ENCODE measurements at regions not wholly inside any gene's neighbourhood (a gene's known extent, or its start where the extent isn't known, plus 50 kb on each side); places are given as distances from the start of the nearest gene placed in this dataset.

- no peak for DNase-seq (ENCODE audit: low spot score)
- TF ChIP-seq CTCF (IDR thresholded peaks at IDR 0.05; ENCODE audit: extremely low read depth, insufficient read depth, missing control alignments) = no peak
- in situ Hi-C loops (cut with MboI; ENCODE audit: low pct_unique_long_range_greater_than_20kb, low sequenced_read_pairs, unreplicated experiment) = no loop called here
Measured at GRCh38 chr15:77535845-77536244, 96.9 kb downstream of the LINGO1 start.

Data from GM13977 (cell line).